ENCODE measurements at regions not wholly inside any gene's neighbourhood (a gene's known extent, or its start where the extent isn't known, plus 50 kb on each side); places are given as distances from the start of the nearest gene placed in this dataset.

DNA sequence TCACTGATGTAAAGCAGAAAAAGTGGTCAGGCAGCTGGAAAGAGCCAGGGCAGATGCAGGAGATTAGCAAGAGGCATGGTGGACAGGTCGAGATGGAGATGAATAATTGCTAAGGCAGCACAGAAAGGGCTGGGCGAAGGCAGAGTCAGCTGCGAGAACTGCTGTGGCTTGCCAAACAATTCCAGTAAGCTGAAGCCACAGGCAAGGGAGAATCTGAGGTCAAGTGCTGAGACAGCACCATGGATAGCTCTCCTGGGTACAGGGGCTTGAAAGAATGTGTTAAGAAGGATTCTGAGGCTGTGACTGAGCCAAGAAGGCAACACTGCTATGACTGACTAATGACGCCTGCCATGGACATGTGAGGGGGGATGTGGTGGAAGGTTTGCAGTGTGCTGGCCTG lies 220.8 kb upstream of the FOXA2 start:
- Histone ChIP-seq H3K27me3 (replicated peaks in 1 of 2; ENCODE audit: control insufficient read depth in 2 of 2, insufficient read depth in 2 of 2, low read length in 1 of 2) (no peaks in the 10 kb centered on the region), H3K9ac (ENCODE audit: control insufficient read depth, insufficient read depth, low read length) (no peak overlapping the region), H3K79me2 (ENCODE audit: control insufficient read depth, insufficient read depth, low read length) (no peaks in the 10 kb centered on the region), H3K9me3 (replicated peaks; ENCODE audit: control insufficient read depth, insufficient read depth, low read length) (no peaks in the 10 kb centered on the region), H3K4me1 (ENCODE audit: control insufficient read depth, insufficient read depth, low read length) (no peaks in the 10 kb centered on the region), H3K4me3 (no peak overlapping the region), H3K27ac (ENCODE audit: control insufficient read depth, insufficient read depth) (no peak overlapping the region), H2AFZ (ENCODE audit: control insufficient read depth, low read depth, low read length) (no peak overlapping the region), H3K4me2 (ENCODE audit: control insufficient read depth, insufficient read depth) (no peak overlapping the region), H3K36me3 (ENCODE audit: control insufficient read depth in 2 of 2, insufficient read depth in 2 of 2, low read length in 1 of 2) (no peaks in the 10 kb centered on the region), H4K20me1 (ENCODE audit: control insufficient read depth, insufficient read depth) (no peaks in the 10 kb centered on the region)
- intact Hi-C loops (cut with micrococcal nuclease; ENCODE audit: unreplicated experiment) = no loop called here
- peak; percentile 73 for TF ChIP-seq REST (IDR thresholded peaks at IDR 0.05; ENCODE audit: low read depth, low read length)
- no peak for TF ChIP-seq CEBPB (IDR thresholded peaks at IDR 0.05; ENCODE audit: borderline replicate concordance in 1 of 2, low read depth in 2 of 2, low read length in 2 of 2)
- no TSS peak for BruUV-seq (replicated peaks)
- DNase-seq (ENCODE audit: low read depth, low spot score) (no peak), FAIRE-seq (no peak), ATAC-seq (no peak)
- POLR2A ChIA-PET = no interaction called here
- CTCF ChIA-PET = no interaction called here
- RAD21 ChIA-PET (ENCODE audit: unreplicated experiment) = no interaction called here
- 13% methylated on average over 4 of the region's 4 CpGs for WGBS (ENCODE audit: insufficient coverage, insufficient replicate concordance, low lambda C conversion rate, missing lambda C conversion rate)
- SMC1A ChIA-PET (ENCODE audit: uncharacterized antibody, unreplicated experiment) = no interaction called here
- in situ Hi-C loops (cut with MboI) = no loop called here

GRCh38 chr20:22805996-22806395 lies 221.6 kb upstream of the FOXA2 start:
- Histone ChIP-seq H3K4me1 (ENCODE audit: control insufficient read depth, insufficient read depth, low read length) (no peaks in the 10 kb centered on the region), H3K4me2 (ENCODE audit: control insufficient read depth, insufficient read depth) (no peak overlapping the region), H3K79me2 (ENCODE audit: control insufficient read depth, insufficient read depth, low read length) (no peaks in the 10 kb centered on the region), H4K20me1 (ENCODE audit: control insufficient read depth, insufficient read depth) (no peaks in the 10 kb centered on the region), H3K4me3 (no peak overlapping the region), H3K27me3 (replicated peaks in 1 of 2; ENCODE audit: control insufficient read depth in 2 of 2, insufficient read depth in 2 of 2, low read length in 1 of 2) (no peaks in the 10 kb centered on the region), H3K9ac (ENCODE audit: control insufficient read depth, insufficient read depth, low read length) (no peak overlapping the region), H2AFZ (ENCODE audit: control insufficient read depth, low read depth, low read length) (no peak overlapping the region), H3K27ac (ENCODE audit: control insufficient read depth, insufficient read depth) (no peak overlapping the region), H3K9me3 (replicated peaks; ENCODE audit: control insufficient read depth, insufficient read depth, low read length) (no peaks in the 10 kb centered on the region), H3K36me3 (ENCODE audit: control insufficient read depth in 2 of 2, insufficient read depth in 2 of 2, low read length in 1 of 2) (no peaks in the 10 kb centered on the region)
- BruUV-seq (replicated peaks) = no TSS peak
- ATAC-seq = no peak
- no peak for FAIRE-seq
- TF ChIP-seq JUNB (IDR thresholded peaks at IDR 0.05) (no peak), RUNX3 (IDR thresholded peaks at IDR 0.05; ENCODE audit: low read length) (no peak), ESRRA (IDR thresholded peaks at IDR 0.05; ENCODE audit: low read length) (no peak), YBX1 (IDR thresholded peaks at IDR 0.05) (no peak), NFIC (IDR thresholded peaks at IDR 0.05; ENCODE audit: low read depth, low read length) (no peak), ZNF207 (IDR thresholded peaks at IDR 0.05; ENCODE audit: borderline replicate concordance) (no peak), SMAD1 (IDR thresholded peaks at IDR 0.05; ENCODE audit: low read depth, partially characterized antibody) (no peak), SPI1 (IDR thresholded peaks at IDR 0.05; ENCODE audit: borderline replicate concordance, insufficient read depth, low read depth, low read length) (no peak), TCF7 (IDR thresholded peaks at IDR 0.05; ENCODE audit: borderline replicate concordance) (no peak), BCL11A (IDR thresholded peaks at IDR 0.05; ENCODE audit: low read depth, low read length) (no peak), HCFC1 (IDR thresholded peaks at IDR 0.05; ENCODE audit: low read length) (no peak), CEBPB (IDR thresholded peaks at IDR 0.05; ENCODE audit: borderline replicate concordance in 1 of 2, low read depth in 2 of 2, low read length in 2 of 2) (no peak)
- TF ChIP-seq, protein P1, sequence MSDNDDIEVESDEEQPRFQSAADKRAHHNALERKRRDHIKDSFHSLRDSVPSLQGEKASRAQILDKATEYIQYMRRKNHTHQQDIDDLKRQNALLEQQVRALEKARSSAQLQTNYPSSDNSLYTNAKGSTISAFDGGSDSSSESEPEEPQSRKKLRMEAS (IDR thresholded peaks at IDR 0.05; ENCODE audit: low read depth, low read length) = no peak
- no peak for DNase-seq (ENCODE audit: low read depth, low spot score)
- in situ Hi-C loops (cut with MboI) = no loop called here
- 35% methylated on average over 3 of the region's 3 CpGs for WGBS (ENCODE audit: insufficient coverage, insufficient replicate concordance, low lambda C conversion rate, missing lambda C conversion rate)
- ChIA-PET SMC1A (ENCODE audit: uncharacterized antibody, unreplicated experiment) (no interaction called here), CTCF (no interaction called here), POLR2A (no interaction called here), RAD21 (ENCODE audit: unreplicated experiment) (no interaction called here)
- intact Hi-C loops (cut with micrococcal nuclease; ENCODE audit: unreplicated experiment) = no loop called here

Data from GM12878 (cell line).